ENCODE measurements at regions not wholly inside any gene's neighbourhood (a gene's known extent, or its start where the extent isn't known, plus 50 kb on each side); places are given as distances from the start of the nearest gene placed in this dataset.

- H3K4me3 ChIP-seq = no peak overlapping the region
- ATAC-seq (no peak), DNase-seq (no peak)
- no peak for TF ChIP-seq CTCF (IDR thresholded peaks at IDR 0.05)
- H3K36me3 ChIP-seq (ENCODE audit: low read depth) = no peaks in the 10 kb centered on the region
- H3K4me1 ChIP-seq (ENCODE audit: low read depth) = no peaks in the 10 kb centered on the region
- no peaks in the 10 kb centered on the region for H3K9me3 ChIP-seq
- intact Hi-C loops (cut with DNase I, micrococcal nuclease) = no loop called here
These were observed 135.1 kb upstream of the FRY start for GRCh38 chr13:31896427-31896826.

- intact Hi-C loops (cut with DNase I, micrococcal nuclease) = no loop called here
- TF ChIP-seq CTCF (IDR thresholded peaks at IDR 0.05) = no peak
- H3K36me3 ChIP-seq (ENCODE audit: low read depth) = no peaks in the 10 kb centered on the region
- no peak for DNase-seq
- no peak overlapping the region for H3K4me3 ChIP-seq
- no peaks in the 10 kb centered on the region for H3K9me3 ChIP-seq
- ATAC-seq = no peak
- peaks cover 2% of the 10 kb centered on the region for H3K4me1 ChIP-seq (ENCODE audit: low read depth)
These were observed 133.0 kb upstream of the FRY start for GRCh38 chr13:31898378-31899071.

GRCh38 chr13:31901985-31902384 lies 129.6 kb upstream of the FRY start:
- Histone ChIP-seq H3K4me3 (no peak overlapping the region), H3K36me3 (ENCODE audit: low read depth) (no peaks in the 10 kb centered on the region), H3K4me1 (ENCODE audit: low read depth) (peaks cover 2% of the 10 kb centered on the region), H3K9me3 (no peaks in the 10 kb centered on the region)
- ATAC-seq (no peak), DNase-seq (no peak)
- intact Hi-C loops (cut with DNase I, micrococcal nuclease) = no loop called here
- no peak for TF ChIP-seq CTCF (IDR thresholded peaks at IDR 0.05)

- Histone ChIP-seq H3K4me1 (ENCODE audit: low read depth) (peaks cover 2% of the 10 kb centered on the region), H3K36me3 (ENCODE audit: low read depth) (no peaks in the 10 kb centered on the region), H3K9me3 (no peaks in the 10 kb centered on the region), H3K4me3 (no peak overlapping the region)
- intact Hi-C loops (cut with DNase I, micrococcal nuclease) = no loop called here
- no peak for TF ChIP-seq CTCF (IDR thresholded peaks at IDR 0.05)
- no peak for DNase-seq
- ATAC-seq = no peak
These were observed 128.3 kb upstream of the FRY start for GRCh38 chr13:31903111-31903815.

- no peak for ATAC-seq
- peaks cover 7% of the 10 kb centered on the region for H3K4me1 ChIP-seq (ENCODE audit: low read depth)
- intact Hi-C loops (cut with DNase I, micrococcal nuclease) = no loop called here
- H3K4me3 ChIP-seq = no peak overlapping the region
- no peaks in the 10 kb centered on the region for H3K36me3 ChIP-seq (ENCODE audit: low read depth)
- TF ChIP-seq CTCF (IDR thresholded peaks at IDR 0.05) = no peak
- no peak for DNase-seq
- H3K9me3 ChIP-seq = no peaks in the 10 kb centered on the region
These were observed 126.4 kb upstream of the FRY start for GRCh38 chr13:31904941-31905824.

All from mucosa of descending colon (tissue), 3 donors.